Uterus (tissue), 2 donors: ENCODE measurements at regions not wholly inside any gene's neighbourhood (a gene's known extent, or its start where the extent isn't known, plus 50 kb on each side); places are given as distances from the start of the nearest gene placed in this dataset.

Experiments
- POLR2A ChIP-seq, 2 donors: fragments of 450-650 bp; IDR thresholded peaks; one replicate each; pipeline ENCODE4 v1.6.1; 2016; ENCODE audit warnings: antibody characterized with exemption in 2 of 2, mild to moderate bottlenecking in 1 of 2, moderate library complexity in 1 of 2
- TF ChIP-seq, protein P1 (sequence below), 4 experiments: fragments of 200-600 bp in 2 of 4; fragments of 450-650 bp in 2 of 4; sonication (generic) in 2 of 4; IDR thresholded peaks; one replicate each; pipeline ENCODE4 v1.5.1; 2016 to 2019; ENCODE audit warnings: antibody characterized with exemption in 4 of 4, mild to moderate bottlenecking in 2 of 4, moderate library complexity in 1 of 4

DNA sequence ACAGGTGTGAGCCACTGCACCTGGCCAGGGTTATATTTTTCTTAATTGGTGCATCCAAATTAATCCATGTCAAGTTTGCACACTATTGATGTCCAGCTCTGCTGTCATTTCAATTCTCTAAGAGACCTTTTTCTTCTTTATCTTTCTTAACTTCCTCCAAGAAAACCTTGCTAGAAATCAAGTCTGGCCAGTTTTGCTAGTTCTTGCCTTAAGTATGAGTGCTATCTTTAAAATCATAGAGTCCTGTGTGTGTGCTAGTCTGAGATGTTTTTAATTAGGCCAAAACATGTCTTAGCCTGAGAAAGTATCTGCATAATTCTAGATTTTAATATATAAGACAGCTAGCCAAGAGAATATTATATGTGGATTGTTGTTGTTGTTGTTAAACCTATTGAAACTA is 56.2 kb upstream of the SLC39A10 start:
- TF ChIP-seq, protein P1, sequence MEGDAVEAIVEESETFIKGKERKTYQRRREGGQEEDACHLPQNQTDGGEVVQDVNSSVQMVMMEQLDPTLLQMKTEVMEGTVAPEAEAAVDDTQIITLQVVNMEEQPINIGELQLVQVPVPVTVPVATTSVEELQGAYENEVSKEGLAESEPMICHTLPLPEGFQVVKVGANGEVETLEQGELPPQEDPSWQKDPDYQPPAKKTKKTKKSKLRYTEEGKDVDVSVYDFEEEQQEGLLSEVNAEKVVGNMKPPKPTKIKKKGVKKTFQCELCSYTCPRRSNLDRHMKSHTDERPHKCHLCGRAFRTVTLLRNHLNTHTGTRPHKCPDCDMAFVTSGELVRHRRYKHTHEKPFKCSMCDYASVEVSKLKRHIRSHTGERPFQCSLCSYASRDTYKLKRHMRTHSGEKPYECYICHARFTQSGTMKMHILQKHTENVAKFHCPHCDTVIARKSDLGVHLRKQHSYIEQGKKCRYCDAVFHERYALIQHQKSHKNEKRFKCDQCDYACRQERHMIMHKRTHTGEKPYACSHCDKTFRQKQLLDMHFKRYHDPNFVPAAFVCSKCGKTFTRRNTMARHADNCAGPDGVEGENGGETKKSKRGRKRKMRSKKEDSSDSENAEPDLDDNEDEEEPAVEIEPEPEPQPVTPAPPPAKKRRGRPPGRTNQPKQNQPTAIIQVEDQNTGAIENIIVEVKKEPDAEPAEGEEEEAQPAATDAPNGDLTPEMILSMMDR (IDR thresholded peaks at IDR 0.05): no peak
- TF ChIP-seq POLR2A (IDR thresholded peaks at IDR 0.05): no peak
